NCI-H187 treated with DMSO at 0.1 percent for 48 hours (cell line): ENCODE measurements at regions not wholly inside any gene's neighbourhood (a gene's known extent, or its start where the extent isn't known, plus 50 kb on each side); places are given as distances from the start of the nearest gene placed in this dataset.
"Not testable (repeated sequence)": the region's sequence is repeated elsewhere in the genome, so short reads cannot be mapped to it uniquely, and the experiment has no call there.

ENCODE experiments used
- DNase-seq: peaks from one replicate; lab custom pipeline; 2025; lab: John Stamatoyannopoulos, UW

- DNase-seq = no peak
These were observed 2256.1 kb upstream of the AGA start for GRCh38 chr4:179698321-179698720.

- DNase-seq = no peak
These were observed 2267.9 kb upstream of the AGA start for GRCh38 chr4:179709961-179710624.

GRCh38 chr4:179719766-179720450 is 2277.7 kb upstream of the AGA start:
- no peak for DNase-seq

- not testable (repeated sequence) for DNase-seq
These were observed 2284.3 kb upstream of the AGA start for GRCh38 chr4:179726491-179726890.

- DNase-seq = no peak
These were observed 2286.1 kb upstream of the AGA start for GRCh38 chr4:179728305-179728704.

GRCh38 chr4:179736820-179737219 is 2294.6 kb upstream of the AGA start:
- not testable (repeated sequence) for DNase-seq

GRCh38 chr4:179738822-179739221 is 2296.6 kb upstream of the AGA start:
- DNase-seq = no peak

GRCh38 chr4:179747218-179747910 is 2305.1 kb upstream of the AGA start:
- DNase-seq = no peak

GRCh38 chr4:179748837-179749236 is 2306.6 kb upstream of the AGA start:
- no peak for DNase-seq

- no peak for DNase-seq
These were observed 2308.1 kb upstream of the AGA start for GRCh38 chr4:179750374-179750773.

GRCh38 chr4:179751669-179752068 is 2309.4 kb upstream of the AGA start:
- DNase-seq = no peak

- no peak for DNase-seq
These were observed 2313.1 kb upstream of the AGA start for GRCh38 chr4:179755322-179755721.

- no peak for DNase-seq
These were observed 2315.4 kb upstream of the AGA start for GRCh38 chr4:179757641-179758040.

- DNase-seq = no peak
These were observed 2320.6 kb upstream of the AGA start for GRCh38 chr4:179762840-179763239.

- DNase-seq = no peak
These were observed 2324.7 kb upstream of the AGA start for GRCh38 chr4:179766938-179767337.

- no peak for DNase-seq
These were observed 2326.8 kb upstream of the AGA start for GRCh38 chr4:179768996-179769395.

GRCh38 chr4:179797738-179798137 is 2355.5 kb upstream of the AGA start:
- DNase-seq = no peak

GRCh38 chr4:179803857-179804256 is 2361.6 kb upstream of the AGA start:
- DNase-seq = no peak

GRCh38 chr4:179804440-179804839 is 2362.2 kb upstream of the AGA start:
- DNase-seq = no peak

GRCh38 chr4:179817317-179817716 is 2375.1 kb upstream of the AGA start:
- no peak for DNase-seq

- DNase-seq = no peak
These were observed 2381.1 kb upstream of the AGA start for GRCh38 chr4:179823342-179823741.

- DNase-seq = no peak
These were observed 2389.0 kb upstream of the AGA start for GRCh38 chr4:179831274-179831673.
